ENCODE measurements at regions not wholly inside any gene's neighbourhood (a gene's known extent, or its start where the extent isn't known, plus 50 kb on each side); places are given as distances from the start of the nearest gene placed in this dataset.

- TF ChIP-seq POLR2A (IDR thresholded peaks at IDR 0.05) (no peak), CTCF (IDR thresholded peaks at IDR 0.05) (no peak)
These were observed 338.2 kb upstream of the NAV3 start for GRCh38 chr12:77492536-77492935.
